GM23338 (cell line): ENCODE measurements at regions not wholly inside any gene's neighbourhood (a gene's known extent, or its start where the extent isn't known, plus 50 kb on each side); places are given as distances from the start of the nearest gene placed in this dataset.

Experiments used
- ATAC-seq: fragments of 200-7000 bp; cut with Tn5 transposase; 3 replicates; pipeline ENCODE4 v1.9.1; 2020
- DNase-seq: peaks from one replicate; pipeline ENCODE4 v3.0.0-alpha.2; 2015; ENCODE audit warnings: low spot score
- H2AFZ ChIP-seq: fragments of 200-600 bp; sonication (generic); 2 replicates; pipeline ENCODE4 v1.8.0; 2016; ENCODE audit warnings: antibody characterized with exemption, mild to moderate bottlenecking, moderate library complexity
- H3F3A ChIP-seq: fragments of 200-600 bp; sonication (generic); replicated peaks from 2 replicates; pipeline ENCODE4 v1.8.0; 2017; ENCODE audit warnings: antibody characterized with exemption, mixed run types, low read depth
- H3K27ac ChIP-seq: fragments of 200-600 bp; sonication (generic); 2 replicates; pipeline ENCODE4 v1.6.1; 2016; ENCODE audit warnings: low read depth
- H3K27me3 ChIP-seq: fragments of 200-600 bp; sonication (generic); 2 replicates; pipeline ENCODE4 v1.8.0; 2016; ENCODE audit warnings: mild to moderate bottlenecking, mixed run types, moderate library complexity; ENCODE audit not compliant: insufficient read depth
- H3K36me3 ChIP-seq: fragments of 200-600 bp; sonication (generic); 2 replicates; pipeline ENCODE4 v1.8.0; 2016; ENCODE audit warnings: mild to moderate bottlenecking; ENCODE audit not compliant: insufficient read depth
- H3K4me1 ChIP-seq: fragments of 200-600 bp; sonication (generic); 2 replicates; pipeline ENCODE4 v1.8.0; 2016; ENCODE audit warnings: mild to moderate bottlenecking, moderate library complexity; ENCODE audit not compliant: insufficient read depth
- H3K4me2 ChIP-seq: fragments of 200-600 bp; sonication (generic); 2 replicates; pipeline ENCODE4 v1.7.1; 2017; ENCODE audit warnings: mixed run types
- H3K4me3 ChIP-seq: fragments of 200-600 bp; sonication (generic); 2 replicates; pipeline ENCODE4 v1.6.1; 2016; ENCODE audit warnings: mixed run types
- H3K79me2 ChIP-seq: fragments of 200-600 bp; sonication (generic); replicated peaks from 2 replicates; pipeline ENCODE4 v1.8.0; 2017; ENCODE audit warnings: mild to moderate bottlenecking; ENCODE audit not compliant: insufficient read depth
- H3K9me2 ChIP-seq: fragments of 200-600 bp; sonication (generic); 2 replicates; pipeline ENCODE4 v1.8.0; 2017; ENCODE audit not compliant: insufficient read depth
- H4K20me1 ChIP-seq: fragments of 200-600 bp; sonication (generic); replicated peaks from 2 replicates; pipeline ENCODE4 v1.8.0; 2017; ENCODE audit warnings: mild to moderate bottlenecking; ENCODE audit not compliant: insufficient read depth
- H3K27ac Mint-ChIP-seq: 2 replicates; pipeline ENCODE4 v1.8.0; 2020; ENCODE audit warnings: inconsistent platforms, mild to moderate bottlenecking, moderate library complexity, mixed read lengths
- H3K27me3 Mint-ChIP-seq: 3 replicates; pipeline ENCODE4 v1.8.0; 2022; ENCODE audit warnings: low read depth, mild to moderate bottlenecking, moderate library complexity, mixed read lengths, inconsistent platforms; ENCODE audit not compliant: insufficient read depth, poor library complexity
- H3K36me3 Mint-ChIP-seq: 3 replicates; pipeline ENCODE4 v1.8.0; 2021; ENCODE audit warnings: low read depth, mild to moderate bottlenecking, inconsistent platforms, moderate library complexity, mixed read lengths
- H3K4me1 Mint-ChIP-seq: 3 replicates; pipeline ENCODE4 v1.8.0; 2020; ENCODE audit warnings: mild to moderate bottlenecking, inconsistent platforms, mixed read lengths
- H3K4me3 Mint-ChIP-seq: 3 replicates; pipeline ENCODE4 v1.8.0; 2021; ENCODE audit warnings: moderate library complexity, mild to moderate bottlenecking, inconsistent platforms, mixed read lengths
- H3K9me3 Mint-ChIP-seq: 3 replicates; pipeline ENCODE4 v1.8.0; 2020; ENCODE audit warnings: moderate library complexity, mild to moderate bottlenecking, inconsistent platforms, mixed read lengths
- EZH2 ChIP-seq: fragments of 200-600 bp; sonication (generic); IDR thresholded peaks from one replicate; pipeline ENCODE4 v1.8.0; 2017; ENCODE audit warnings: antibody characterized with exemption, mild to moderate bottlenecking, low read depth; ENCODE audit not compliant: unreplicated experiment
- EZH2phosphoT487 ChIP-seq: fragments of 200-600 bp; sonication (generic); IDR thresholded peaks from one replicate; pipeline ENCODE4 v1.8.1; 2018; ENCODE audit warnings: antibody characterized with exemption; ENCODE audit not compliant: unreplicated experiment
- JUNB ChIP-seq: IDR thresholded peaks from one replicate; pipeline ENCODE4 v1.6.1; 2016; ENCODE audit warnings: antibody characterized with exemption; ENCODE audit not compliant: unreplicated experiment
- NANOG ChIP-seq: IDR thresholded peaks from 2 replicates; pipeline ENCODE4 v1.6.1; 2016; ENCODE audit warnings: antibody characterized with exemption, borderline replicate concordance
- ZNF114 ChIP-seq: fragments of 250-450 bp; sonication (Bioruptor Pico); IDR thresholded peaks from 2 replicates; pipeline ENCODE4 v1.5.0; 2020; ENCODE audit warnings: mild to moderate bottlenecking, moderate library complexity
- TF ChIP-seq, protein P1 (sequence below): IDR thresholded peaks from 2 replicates; pipeline ENCODE4 v1.6.1; 2016; ENCODE audit warnings: antibody characterized with exemption
- TF ChIP-seq, protein P2 (sequence below): IDR thresholded peaks from one replicate; pipeline ENCODE4 v1.6.1; 2018; ENCODE audit warnings: antibody characterized with exemption; ENCODE audit not compliant: unreplicated experiment
- TF ChIP-seq, protein P3 (sequence below): fragments of 250-450 bp; sonication (Bioruptor Pico); IDR thresholded peaks from 2 replicates; pipeline ENCODE4 v1.5.0; 2020; ENCODE audit warnings: mild to moderate bottlenecking, moderate library complexity

DNA sequence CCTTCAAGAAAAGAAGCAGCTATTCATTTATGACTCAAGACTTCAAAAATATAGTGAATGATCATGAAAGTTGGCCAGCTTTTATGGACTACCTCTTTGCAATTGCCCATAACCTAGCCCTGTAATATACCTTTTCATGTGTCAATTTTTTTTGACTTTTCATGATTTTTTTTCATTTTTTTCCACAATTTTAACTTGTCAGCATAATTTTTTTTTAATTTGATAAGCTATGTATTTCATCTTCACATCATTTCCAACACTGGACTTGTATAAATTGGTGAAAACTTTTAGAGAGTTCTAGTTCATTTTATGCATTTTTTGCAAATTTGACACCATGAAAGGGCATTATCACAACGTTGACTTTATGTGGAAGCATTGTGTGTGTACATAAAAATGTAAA lies 220.8 kb upstream of the NFE2L3 start:
- Histone ChIP-seq H3K4me1 (peaks cover 5% of the 10 kb centered on the region; the same call in 1 of the 2 replicates), H2AFZ (no peak overlapping the region), H3K36me3 (no peaks in the 10 kb centered on the region), H3K9me2 (peaks cover 8% of the 10 kb centered on the region), H3K27me3 (no peaks in the 10 kb centered on the region), H3K4me2 (no peak overlapping the region), H3K4me3 (no peak overlapping the region), H3F3A (no peaks in the 10 kb centered on the region), H3K79me2 (no peaks in the 10 kb centered on the region), H3K27ac (no peak overlapping the region), H4K20me1 (no peaks in the 10 kb centered on the region)
- H3K27me3 Mint-ChIP-seq, result no peaks in the 10 kb centered on the region
- TF ChIP-seq NANOG (no peak), EZH2 (no peak), JUNB (no peak), EZH2phosphoT487 (no peak), ZNF114 (CRISPR knock-in tag) (no peak)
- TF ChIP-seq, protein P1, sequence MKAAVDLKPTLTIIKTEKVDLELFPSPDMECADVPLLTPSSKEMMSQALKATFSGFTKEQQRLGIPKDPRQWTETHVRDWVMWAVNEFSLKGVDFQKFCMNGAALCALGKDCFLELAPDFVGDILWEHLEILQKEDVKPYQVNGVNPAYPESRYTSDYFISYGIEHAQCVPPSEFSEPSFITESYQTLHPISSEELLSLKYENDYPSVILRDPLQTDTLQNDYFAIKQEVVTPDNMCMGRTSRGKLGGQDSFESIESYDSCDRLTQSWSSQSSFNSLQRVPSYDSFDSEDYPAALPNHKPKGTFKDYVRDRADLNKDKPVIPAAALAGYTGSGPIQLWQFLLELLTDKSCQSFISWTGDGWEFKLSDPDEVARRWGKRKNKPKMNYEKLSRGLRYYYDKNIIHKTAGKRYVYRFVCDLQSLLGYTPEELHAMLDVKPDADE, result no peak
- TF ChIP-seq, protein P2, sequence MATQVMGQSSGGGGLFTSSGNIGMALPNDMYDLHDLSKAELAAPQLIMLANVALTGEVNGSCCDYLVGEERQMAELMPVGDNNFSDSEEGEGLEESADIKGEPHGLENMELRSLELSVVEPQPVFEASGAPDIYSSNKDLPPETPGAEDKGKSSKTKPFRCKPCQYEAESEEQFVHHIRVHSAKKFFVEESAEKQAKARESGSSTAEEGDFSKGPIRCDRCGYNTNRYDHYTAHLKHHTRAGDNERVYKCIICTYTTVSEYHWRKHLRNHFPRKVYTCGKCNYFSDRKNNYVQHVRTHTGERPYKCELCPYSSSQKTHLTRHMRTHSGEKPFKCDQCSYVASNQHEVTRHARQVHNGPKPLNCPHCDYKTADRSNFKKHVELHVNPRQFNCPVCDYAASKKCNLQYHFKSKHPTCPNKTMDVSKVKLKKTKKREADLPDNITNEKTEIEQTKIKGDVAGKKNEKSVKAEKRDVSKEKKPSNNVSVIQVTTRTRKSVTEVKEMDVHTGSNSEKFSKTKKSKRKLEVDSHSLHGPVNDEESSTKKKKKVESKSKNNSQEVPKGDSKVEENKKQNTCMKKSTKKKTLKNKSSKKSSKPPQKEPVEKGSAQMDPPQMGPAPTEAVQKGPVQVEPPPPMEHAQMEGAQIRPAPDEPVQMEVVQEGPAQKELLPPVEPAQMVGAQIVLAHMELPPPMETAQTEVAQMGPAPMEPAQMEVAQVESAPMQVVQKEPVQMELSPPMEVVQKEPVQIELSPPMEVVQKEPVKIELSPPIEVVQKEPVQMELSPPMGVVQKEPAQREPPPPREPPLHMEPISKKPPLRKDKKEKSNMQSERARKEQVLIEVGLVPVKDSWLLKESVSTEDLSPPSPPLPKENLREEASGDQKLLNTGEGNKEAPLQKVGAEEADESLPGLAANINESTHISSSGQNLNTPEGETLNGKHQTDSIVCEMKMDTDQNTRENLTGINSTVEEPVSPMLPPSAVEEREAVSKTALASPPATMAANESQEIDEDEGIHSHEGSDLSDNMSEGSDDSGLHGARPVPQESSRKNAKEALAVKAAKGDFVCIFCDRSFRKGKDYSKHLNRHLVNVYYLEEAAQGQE, result no peak
- TF ChIP-seq, protein P3, sequence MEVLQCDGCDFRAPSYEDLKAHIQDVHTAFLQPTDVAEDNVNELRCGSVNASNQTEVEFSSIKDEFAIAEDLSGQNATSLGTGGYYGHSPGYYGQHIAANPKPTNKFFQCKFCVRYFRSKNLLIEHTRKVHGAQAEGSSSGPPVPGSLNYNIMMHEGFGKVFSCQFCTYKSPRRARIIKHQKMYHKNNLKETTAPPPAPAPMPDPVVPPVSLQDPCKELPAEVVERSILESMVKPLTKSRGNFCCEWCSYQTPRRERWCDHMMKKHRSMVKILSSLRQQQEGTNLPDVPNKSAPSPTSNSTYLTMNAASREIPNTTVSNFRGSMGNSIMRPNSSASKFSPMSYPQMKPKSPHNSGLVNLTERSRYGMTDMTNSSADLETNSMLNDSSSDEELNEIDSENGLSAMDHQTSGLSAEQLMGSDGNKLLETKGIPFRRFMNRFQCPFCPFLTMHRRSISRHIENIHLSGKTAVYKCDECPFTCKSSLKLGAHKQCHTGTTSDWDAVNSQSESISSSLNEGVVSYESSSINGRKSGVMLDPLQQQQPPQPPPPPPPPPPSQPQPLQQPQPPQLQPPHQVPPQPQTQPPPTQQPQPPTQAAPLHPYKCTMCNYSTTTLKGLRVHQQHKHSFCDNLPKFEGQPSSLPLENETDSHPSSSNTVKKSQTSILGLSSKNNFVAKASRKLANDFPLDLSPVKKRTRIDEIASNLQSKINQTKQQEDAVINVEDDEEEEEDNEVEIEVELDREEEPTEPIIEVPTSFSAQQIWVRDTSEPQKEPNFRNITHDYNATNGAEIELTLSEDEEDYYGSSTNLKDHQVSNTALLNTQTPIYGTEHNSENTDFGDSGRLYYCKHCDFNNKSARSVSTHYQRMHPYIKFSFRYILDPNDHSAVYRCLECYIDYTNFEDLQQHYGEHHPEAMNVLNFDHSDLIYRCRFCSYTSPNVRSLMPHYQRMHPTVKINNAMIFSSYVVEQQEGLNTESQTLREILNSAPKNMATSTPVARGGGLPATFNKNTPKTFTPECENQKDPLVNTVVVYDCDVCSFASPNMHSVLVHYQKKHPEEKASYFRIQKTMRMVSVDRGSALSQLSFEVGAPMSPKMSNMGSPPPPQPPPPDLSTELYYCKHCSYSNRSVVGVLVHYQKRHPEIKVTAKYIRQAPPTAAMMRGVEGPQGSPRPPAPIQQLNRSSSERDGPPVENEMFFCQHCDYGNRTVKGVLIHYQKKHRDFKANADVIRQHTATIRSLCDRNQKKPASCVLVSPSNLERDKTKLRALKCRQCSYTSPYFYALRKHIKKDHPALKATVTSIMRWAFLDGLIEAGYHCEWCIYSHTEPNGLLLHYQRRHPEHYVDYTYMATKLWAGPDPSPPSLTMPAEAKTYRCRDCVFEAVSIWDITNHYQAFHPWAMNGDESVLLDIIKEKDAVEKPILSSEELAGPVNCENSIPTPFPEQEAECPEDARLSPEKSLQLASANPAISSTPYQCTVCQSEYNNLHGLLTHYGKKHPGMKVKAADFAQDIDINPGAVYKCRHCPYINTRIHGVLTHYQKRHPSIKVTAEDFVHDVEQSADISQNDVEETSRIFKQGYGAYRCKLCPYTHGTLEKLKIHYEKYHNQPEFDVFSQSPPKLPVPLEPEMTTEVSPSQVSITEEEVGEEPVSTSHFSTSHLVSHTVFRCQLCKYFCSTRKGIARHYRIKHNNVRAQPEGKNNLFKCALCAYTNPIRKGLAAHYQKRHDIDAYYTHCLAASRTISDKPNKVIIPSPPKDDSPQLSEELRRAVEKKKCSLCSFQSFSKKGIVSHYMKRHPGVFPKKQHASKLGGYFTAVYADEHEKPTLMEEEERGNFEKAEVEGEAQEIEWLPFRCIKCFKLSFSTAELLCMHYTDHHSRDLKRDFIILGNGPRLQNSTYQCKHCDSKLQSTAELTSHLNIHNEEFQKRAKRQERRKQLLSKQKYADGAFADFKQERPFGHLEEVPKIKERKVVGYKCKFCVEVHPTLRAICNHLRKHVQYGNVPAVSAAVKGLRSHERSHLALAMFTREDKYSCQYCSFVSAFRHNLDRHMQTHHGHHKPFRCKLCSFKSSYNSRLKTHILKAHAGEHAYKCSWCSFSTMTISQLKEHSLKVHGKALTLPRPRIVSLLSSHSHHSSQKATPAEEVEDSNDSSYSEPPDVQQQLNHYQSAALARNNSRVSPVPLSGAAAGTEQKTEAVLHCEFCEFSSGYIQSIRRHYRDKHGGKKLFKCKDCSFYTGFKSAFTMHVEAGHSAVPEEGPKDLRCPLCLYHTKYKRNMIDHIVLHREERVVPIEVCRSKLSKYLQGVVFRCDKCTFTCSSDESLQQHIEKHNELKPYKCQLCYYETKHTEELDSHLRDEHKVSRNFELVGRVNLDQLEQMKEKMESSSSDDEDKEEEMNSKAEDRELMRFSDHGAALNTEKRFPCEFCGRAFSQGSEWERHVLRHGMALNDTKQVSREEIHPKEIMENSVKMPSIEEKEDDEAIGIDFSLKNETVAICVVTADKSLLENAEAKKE (CRISPR knock-in tag), result no peak
- H3K9me3 Mint-ChIP-seq, result peaks cover 19% of the 10 kb centered on the region
- ATAC-seq (no peak), DNase-seq (no peak)
- H3K4me1 Mint-ChIP-seq, result peaks cover 9% of the 10 kb centered on the region
- H3K36me3 Mint-ChIP-seq, result no peaks in the 10 kb centered on the region
- H3K4me3 Mint-ChIP-seq, result no peak overlapping the region
- H3K27ac Mint-ChIP-seq, result no peak overlapping the region
